ENCODE measurements at regions not wholly inside any gene's neighbourhood (a gene's known extent, or its start where the extent isn't known, plus 50 kb on each side); places are given as distances from the start of the nearest gene placed in this dataset.

GRCh38 chr6:154885214-154885613 is 109.9 kb upstream of the TIAM2 start:
- TF ChIP-seq CTCF (IDR thresholded peaks at IDR 0.05), result no peak
- DNase-seq, result no peak
- peaks cover 0 to 16% (median 9%) of the 10 kb centered on the region in 4 donors for H3K4me1 ChIP-seq
- H3K9me3 ChIP-seq, result no peaks in the 10 kb centered on the region
- H3K36me3 ChIP-seq, result peaks cover 0 to 5% (median 0%) of the 10 kb centered on the region in 3 donors
- no peaks in the 10 kb centered on the region for H3K27me3 ChIP-seq
- no peak overlapping the region for H3K4me3 ChIP-seq
- no peak overlapping the region for H3K27ac ChIP-seq
- intact Hi-C loops (cut with DNase I; ENCODE audit: low total_unique reads), result no loop called here

GRCh38 chr6:154886016-154886415 is 109.1 kb upstream of the TIAM2 start:
- Histone ChIP-seq H3K9me3 (no peaks in the 10 kb centered on the region), H3K4me3 (no peak overlapping the region), H3K4me1 (peaks cover 0 to 16% (median 9%) of the 10 kb centered on the region in 4 donors), H3K36me3 (peaks cover 0 to 5% (median 0%) of the 10 kb centered on the region in 3 donors), H3K27me3 (no peaks in the 10 kb centered on the region), H3K27ac (no peak overlapping the region)
- DNase-seq, result no peak
- no peak for TF ChIP-seq CTCF (IDR thresholded peaks at IDR 0.05)
- intact Hi-C loops (cut with DNase I; ENCODE audit: low total_unique reads), result no loop called here

GRCh38 chr6:154886471-154886870 is 108.6 kb upstream of the TIAM2 start:
- Histone ChIP-seq H3K36me3 (peaks cover 0 to 5% (median 0%) of the 10 kb centered on the region in 3 donors), H3K4me1 (peaks cover 0 to 18% (median 10%) of the 10 kb centered on the region in 4 donors), H3K9me3 (no peaks in the 10 kb centered on the region), H3K27me3 (no peaks in the 10 kb centered on the region), H3K27ac (no peak overlapping the region), H3K4me3 (no peak overlapping the region)
- no peak for DNase-seq
- intact Hi-C loops (cut with DNase I; ENCODE audit: low total_unique reads), result no loop called here
- no peak for TF ChIP-seq CTCF (IDR thresholded peaks at IDR 0.05)

GRCh38 chr6:154887051-154887450 is 108.1 kb upstream of the TIAM2 start:
- Histone ChIP-seq H3K36me3 (peaks cover 0 to 5% (median 0%) of the 10 kb centered on the region in 3 donors), H3K27ac (no peak overlapping the region), H3K4me1 (peaks cover 0 to 18% (median 10%) of the 10 kb centered on the region in 4 donors), H3K9me3 (no peaks in the 10 kb centered on the region), H3K27me3 (no peaks in the 10 kb centered on the region), H3K4me3 (no peak overlapping the region)
- DNase-seq, result no peak
- intact Hi-C loops (cut with DNase I; ENCODE audit: low total_unique reads), result no loop called here
- TF ChIP-seq CTCF (IDR thresholded peaks at IDR 0.05), result no peak

GRCh38 chr6:154888421-154889295 is 106.5 kb upstream of the TIAM2 start:
- intact Hi-C loops (cut with DNase I; ENCODE audit: low total_unique reads), result no loop called here
- H3K9me3 ChIP-seq, result no peaks in the 10 kb centered on the region
- no peak for DNase-seq
- no peak overlapping the region for H3K27ac ChIP-seq
- H3K4me1 ChIP-seq, result peaks cover 0 to 33% (median 11%) of the 10 kb centered on the region in 4 donors
- H3K27me3 ChIP-seq, result no peaks in the 10 kb centered on the region
- no peak for TF ChIP-seq CTCF (IDR thresholded peaks at IDR 0.05)
- no peak overlapping the region for H3K4me3 ChIP-seq
- H3K36me3 ChIP-seq, result no peaks in the 10 kb centered on the region

Data from tibial artery (tissue), 4 donors.